ENCODE measurements at regions not wholly inside any gene's neighbourhood (a gene's known extent, or its start where the extent isn't known, plus 50 kb on each side); places are given as distances from the start of the nearest gene placed in this dataset.

- no peak for DNase-seq (ENCODE audit: low read depth in 1 of 2, low spot score in 1 of 2)
- no peaks in the 10 kb centered on the region for H3K27me3 ChIP-seq (ENCODE audit: insufficient read depth, poor library complexity, severe bottlenecking)
- H3K4me3 ChIP-seq (replicated peaks; ENCODE audit: insufficient read depth, low read length) = no peak overlapping the region
- TF ChIP-seq REST (IDR thresholded peaks at IDR 0.05; ENCODE audit: insufficient replicate concordance, low read depth) = no peak
- no peak for TF ChIP-seq SPI1 (IDR thresholded peaks at IDR 0.05; ENCODE audit: borderline replicate concordance, low read depth)
- TF ChIP-seq POLR2AphosphoS5 (IDR thresholded peaks at IDR 0.05; ENCODE audit: low read depth) = no peak
- TF ChIP-seq CTCF (IDR thresholded peaks at IDR 0.05; ENCODE audit: insufficient read depth, low read length) = no peak
- TF ChIP-seq GABPA (IDR thresholded peaks at IDR 0.05; ENCODE audit: low read depth) = no peak
- H3K27ac ChIP-seq (replicated peaks) = no peak overlapping the region
Observed at GRCh38 chr10:8556321-8556720, 501.8 kb downstream of the GATA3 start.

- Histone ChIP-seq H3K27me3 (ENCODE audit: insufficient read depth, poor library complexity, severe bottlenecking) (no peaks in the 10 kb centered on the region), H3K27ac (replicated peaks) (no peak overlapping the region), H3K4me3 (replicated peaks; ENCODE audit: insufficient read depth, low read length) (no peak overlapping the region)
- TF ChIP-seq CTCF (IDR thresholded peaks at IDR 0.05; ENCODE audit: insufficient read depth, low read length) = no peak
- TF ChIP-seq POLR2AphosphoS5 (IDR thresholded peaks at IDR 0.05; ENCODE audit: low read depth) = no peak
- TF ChIP-seq REST (IDR thresholded peaks at IDR 0.05; ENCODE audit: insufficient replicate concordance, low read depth) = no peak
- TF ChIP-seq GABPA (IDR thresholded peaks at IDR 0.05; ENCODE audit: low read depth) = no peak
- no peak for TF ChIP-seq SPI1 (IDR thresholded peaks at IDR 0.05; ENCODE audit: borderline replicate concordance, low read depth)
- no peak for DNase-seq (ENCODE audit: low read depth in 1 of 2, low spot score in 1 of 2)
Observed at GRCh38 chr10:8563478-8563877, 509.0 kb downstream of the GATA3 start.

GRCh38 chr10:8566737-8567136 lies 512.2 kb downstream of the GATA3 start:
- no peak for DNase-seq (ENCODE audit: low read depth in 1 of 2, low spot score in 1 of 2)
- Histone ChIP-seq H3K4me3 (replicated peaks; ENCODE audit: insufficient read depth, low read length) (no peak overlapping the region), H3K27ac (replicated peaks) (no peak overlapping the region), H3K27me3 (ENCODE audit: insufficient read depth, poor library complexity, severe bottlenecking) (no peaks in the 10 kb centered on the region)
- TF ChIP-seq SPI1 (IDR thresholded peaks at IDR 0.05; ENCODE audit: borderline replicate concordance, low read depth) = no peak
- no peak for TF ChIP-seq GABPA (IDR thresholded peaks at IDR 0.05; ENCODE audit: low read depth)
- TF ChIP-seq POLR2AphosphoS5 (IDR thresholded peaks at IDR 0.05; ENCODE audit: low read depth) = no peak
- TF ChIP-seq REST (IDR thresholded peaks at IDR 0.05; ENCODE audit: insufficient replicate concordance, low read depth) = no peak
- TF ChIP-seq CTCF (IDR thresholded peaks at IDR 0.05; ENCODE audit: insufficient read depth, low read length) = no peak

Measured in HL-60 (cell line).